ENCODE measurements at regions not wholly inside any gene's neighbourhood (a gene's known extent, or its start where the extent isn't known, plus 50 kb on each side); places are given as distances from the start of the nearest gene placed in this dataset.

DNA sequence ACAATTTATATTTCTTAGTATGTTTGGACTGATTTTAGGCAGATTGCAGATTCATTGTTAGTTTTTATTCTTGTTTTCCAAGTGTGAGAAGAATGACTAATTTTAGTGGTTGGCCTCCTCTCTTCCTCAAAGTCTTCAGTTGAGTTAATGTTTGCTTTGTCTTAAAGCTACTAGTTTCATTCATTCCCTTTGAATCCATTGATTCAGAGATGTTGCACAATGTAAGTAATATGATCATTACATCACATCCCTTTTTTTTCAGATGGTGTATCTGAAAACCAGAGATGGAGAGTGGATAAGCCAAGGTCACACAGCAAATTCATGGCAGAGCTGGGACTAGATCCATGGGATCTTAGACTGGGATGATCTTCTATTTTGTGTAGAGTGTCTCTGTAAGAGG, 577.5 kb downstream of the BCL11B start:
- Histone ChIP-seq H3K27ac (no peak overlapping the region), H3K9me3 (no peaks in the 10 kb centered on the region), H3K36me3 (no peaks in the 10 kb centered on the region), H3K4me3 (no peak overlapping the region), H3K27me3 (no peaks in the 10 kb centered on the region), H3K4me1 (no peaks in the 10 kb centered on the region)
- no peak for TF ChIP-seq POLR2A (IDR thresholded peaks at IDR 0.05)
- no peak for TF ChIP-seq EP300 (IDR thresholded peaks at IDR 0.05)
- TF ChIP-seq, protein P1, sequence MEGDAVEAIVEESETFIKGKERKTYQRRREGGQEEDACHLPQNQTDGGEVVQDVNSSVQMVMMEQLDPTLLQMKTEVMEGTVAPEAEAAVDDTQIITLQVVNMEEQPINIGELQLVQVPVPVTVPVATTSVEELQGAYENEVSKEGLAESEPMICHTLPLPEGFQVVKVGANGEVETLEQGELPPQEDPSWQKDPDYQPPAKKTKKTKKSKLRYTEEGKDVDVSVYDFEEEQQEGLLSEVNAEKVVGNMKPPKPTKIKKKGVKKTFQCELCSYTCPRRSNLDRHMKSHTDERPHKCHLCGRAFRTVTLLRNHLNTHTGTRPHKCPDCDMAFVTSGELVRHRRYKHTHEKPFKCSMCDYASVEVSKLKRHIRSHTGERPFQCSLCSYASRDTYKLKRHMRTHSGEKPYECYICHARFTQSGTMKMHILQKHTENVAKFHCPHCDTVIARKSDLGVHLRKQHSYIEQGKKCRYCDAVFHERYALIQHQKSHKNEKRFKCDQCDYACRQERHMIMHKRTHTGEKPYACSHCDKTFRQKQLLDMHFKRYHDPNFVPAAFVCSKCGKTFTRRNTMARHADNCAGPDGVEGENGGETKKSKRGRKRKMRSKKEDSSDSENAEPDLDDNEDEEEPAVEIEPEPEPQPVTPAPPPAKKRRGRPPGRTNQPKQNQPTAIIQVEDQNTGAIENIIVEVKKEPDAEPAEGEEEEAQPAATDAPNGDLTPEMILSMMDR (IDR thresholded peaks at IDR 0.05) = no peak
- no peak for TF ChIP-seq POLR2AphosphoS5 (IDR thresholded peaks at IDR 0.05)
- DNase-seq (ENCODE audit: low spot score in 2 of 2) = no peak

DNA sequence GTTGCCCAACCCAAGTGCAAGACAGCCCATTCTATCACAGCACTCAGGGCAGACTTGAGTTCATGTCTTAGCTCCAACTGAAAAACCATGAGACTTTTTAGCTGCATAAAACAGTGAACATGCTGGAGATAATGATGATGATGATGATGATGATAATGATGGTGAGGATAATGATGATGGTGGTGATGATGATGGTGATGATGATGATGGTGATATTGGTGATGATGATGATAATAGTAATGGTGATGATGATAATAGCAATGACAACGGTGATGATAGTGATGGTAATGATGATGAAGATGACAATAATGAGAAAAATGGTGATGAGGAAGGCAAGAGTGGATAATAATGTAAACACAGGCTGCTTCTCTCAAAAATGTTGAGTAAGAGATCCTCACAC, 576.2 kb downstream of the BCL11B start:
- Histone ChIP-seq H3K27ac (no peak overlapping the region), H3K27me3 (no peaks in the 10 kb centered on the region), H3K4me3 (no peak overlapping the region), H3K9me3 (no peaks in the 10 kb centered on the region), H3K4me1 (no peaks in the 10 kb centered on the region), H3K36me3 (no peaks in the 10 kb centered on the region)
- 77% methylated on average over 1 of the region's 1 CpG for WGBS
- TF ChIP-seq POLR2AphosphoS5 (IDR thresholded peaks at IDR 0.05) = no peak
- TF ChIP-seq POLR2A (IDR thresholded peaks at IDR 0.05) = no peak
- no peak for DNase-seq (ENCODE audit: low spot score in 2 of 2)

DNA sequence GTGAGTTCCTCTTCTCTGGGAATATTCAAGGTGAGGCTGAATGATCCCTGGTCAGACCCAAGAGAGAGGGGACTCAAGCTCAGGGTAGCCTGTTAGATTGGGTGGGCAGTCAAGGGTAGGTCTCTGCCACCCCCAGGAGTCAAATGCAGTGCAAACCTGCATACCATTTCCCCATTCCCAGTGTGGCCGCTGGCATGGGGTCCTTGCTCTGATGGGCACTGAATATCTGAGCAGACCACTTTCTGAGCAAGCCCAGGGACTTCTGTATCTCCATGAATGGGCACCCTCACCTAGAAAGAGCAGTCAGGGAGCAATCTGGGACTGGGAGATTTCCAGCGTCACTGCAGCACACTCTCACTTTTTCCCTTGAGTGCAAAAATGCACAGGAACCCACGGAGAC, 573.7 kb downstream of the BCL11B start:
- H3K9me3 ChIP-seq = no peaks in the 10 kb centered on the region
- H3K27me3 ChIP-seq = no peaks in the 10 kb centered on the region
- no peak overlapping the region for H3K4me3 ChIP-seq
- no peaks in the 10 kb centered on the region for H3K36me3 ChIP-seq
- TF ChIP-seq EP300 (IDR thresholded peaks at IDR 0.05) (no peak), POLR2AphosphoS5 (IDR thresholded peaks at IDR 0.05) (no peak), POLR2A (IDR thresholded peaks at IDR 0.05) (no peak)
- TF ChIP-seq, protein P1 (IDR thresholded peaks at IDR 0.05) = no peak
- no peak for DNase-seq (ENCODE audit: low spot score in 2 of 2)
- no peaks in the 10 kb centered on the region for H3K4me1 ChIP-seq
- H3K27ac ChIP-seq = no peak overlapping the region
- WGBS = 97% methylated on average over 3 of the region's 3 CpGs

DNA sequence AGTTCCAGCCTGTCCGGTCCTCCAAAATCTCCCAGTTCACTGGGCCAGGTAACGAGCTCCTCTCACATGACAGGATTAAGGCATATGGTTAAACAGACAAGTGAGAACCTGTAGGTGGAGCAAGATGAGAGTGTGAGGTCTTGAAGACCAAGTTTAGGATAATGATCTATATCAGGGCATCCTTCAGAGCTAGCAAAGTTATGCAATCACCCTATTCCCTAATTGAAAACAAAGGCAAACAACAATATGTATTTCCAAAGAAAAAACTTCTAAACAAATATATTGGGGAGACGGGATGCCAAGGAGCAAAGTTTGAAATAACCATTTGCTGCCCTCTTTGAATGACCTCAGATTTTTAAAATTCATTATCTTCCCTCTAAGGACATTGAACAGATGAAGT, 571.2 kb downstream of the BCL11B start:
- TF ChIP-seq EP300 (IDR thresholded peaks at IDR 0.05) (no peak), POLR2AphosphoS5 (IDR thresholded peaks at IDR 0.05) (no peak), POLR2A (IDR thresholded peaks at IDR 0.05) (no peak)
- TF ChIP-seq, protein P1 (IDR thresholded peaks at IDR 0.05) = no peak
- no peaks in the 10 kb centered on the region for H3K36me3 ChIP-seq
- no peaks in the 10 kb centered on the region for H3K9me3 ChIP-seq
- WGBS = 53% methylated on average over 3 of the region's 3 CpGs
- no peak overlapping the region for H3K4me3 ChIP-seq
- no peak for DNase-seq (ENCODE audit: low spot score in 2 of 2)
- H3K27ac ChIP-seq = no peak overlapping the region
- H3K27me3 ChIP-seq = no peaks in the 10 kb centered on the region
- H3K4me1 ChIP-seq = no peaks in the 10 kb centered on the region

DNA sequence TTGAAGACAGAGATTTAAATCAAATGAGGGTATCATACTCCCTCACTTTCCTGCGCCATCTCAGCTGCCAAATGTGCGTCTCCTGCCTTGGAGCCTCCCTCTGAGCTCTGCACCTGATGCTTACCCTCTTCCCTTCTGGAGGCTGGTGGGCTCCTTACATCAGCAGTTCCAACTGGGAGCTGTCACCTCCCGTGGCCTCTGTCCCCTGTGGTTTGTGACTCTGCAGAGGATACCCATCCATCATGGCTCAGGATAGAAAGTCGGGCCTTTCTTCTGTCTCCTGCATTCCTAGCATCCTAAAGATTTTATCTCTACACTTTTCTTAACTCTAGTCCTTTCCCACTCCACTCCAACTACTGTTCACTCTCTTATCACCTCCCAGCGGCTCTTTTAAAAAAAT, 570.6 kb downstream of the BCL11B start:
- no peak for DNase-seq (ENCODE audit: low spot score in 2 of 2)
- H3K27ac ChIP-seq = no peak overlapping the region
- H3K4me3 ChIP-seq = no peak overlapping the region
- TF ChIP-seq POLR2AphosphoS5 (IDR thresholded peaks at IDR 0.05) = no peak
- TF ChIP-seq EP300 (IDR thresholded peaks at IDR 0.05) = no peak
- TF ChIP-seq, protein P1 (IDR thresholded peaks at IDR 0.05) = no peak
- TF ChIP-seq POLR2A (IDR thresholded peaks at IDR 0.05) = no peak
- H3K9me3 ChIP-seq = no peaks in the 10 kb centered on the region
- WGBS = 90% methylated on average over 5 of the region's 5 CpGs
- H3K27me3 ChIP-seq = no peaks in the 10 kb centered on the region
- no peaks in the 10 kb centered on the region for H3K36me3 ChIP-seq
- H3K4me1 ChIP-seq = no peaks in the 10 kb centered on the region

DNA sequence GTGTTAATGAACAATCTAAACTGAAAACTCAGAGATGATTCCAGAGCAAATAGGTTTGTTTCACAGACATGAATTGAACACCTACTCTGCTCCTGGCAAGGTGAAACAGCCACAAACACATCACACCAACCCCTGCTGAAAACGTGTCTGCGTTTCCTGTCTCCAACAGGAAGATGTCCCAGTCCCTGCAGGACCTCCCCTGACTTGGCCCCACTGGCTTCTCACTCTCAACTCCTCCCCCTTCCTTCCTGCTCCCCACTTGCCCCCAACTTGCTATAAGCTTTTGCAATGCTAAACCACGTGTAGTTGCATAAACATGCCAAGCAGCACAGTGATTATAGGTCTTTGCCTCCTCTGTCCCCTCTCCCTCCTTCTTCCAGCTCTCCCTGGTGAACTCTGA, 567.6 kb downstream of the BCL11B start:
- TF ChIP-seq EP300 (IDR thresholded peaks at IDR 0.05) = no peak
- TF ChIP-seq POLR2A (IDR thresholded peaks at IDR 0.05) = no peak
- no peak for TF ChIP-seq POLR2AphosphoS5 (IDR thresholded peaks at IDR 0.05)
- TF ChIP-seq, protein P1 (IDR thresholded peaks at IDR 0.05) = no peak
- no peaks in the 10 kb centered on the region for H3K4me1 ChIP-seq
- DNase-seq (ENCODE audit: low spot score in 2 of 2) = no peak
- H3K27me3 ChIP-seq = no peaks in the 10 kb centered on the region
- H3K9me3 ChIP-seq = no peaks in the 10 kb centered on the region
- no peak overlapping the region for H3K27ac ChIP-seq
- 49% methylated on average over 3 of the region's 3 CpGs for WGBS
- no peaks in the 10 kb centered on the region for H3K36me3 ChIP-seq
- no peak overlapping the region for H3K4me3 ChIP-seq

Measured in suprapubic skin (tissue), 4 donors.